GM23338 (cell line): ENCODE measurements at regions not wholly inside any gene's neighbourhood (a gene's known extent, or its start where the extent isn't known, plus 50 kb on each side); places are given as distances from the start of the nearest gene placed in this dataset.

Experiments used
- CREB1 ChIP-seq: fragments of 250-450 bp; sonication (Bioruptor Pico); IDR thresholded peaks from 2 replicates; pipeline ENCODE4 v1.5.0; 2020; ENCODE audit warnings: low read depth, mild to moderate bottlenecking, moderate library complexity
- CTCF ChIP-seq, 2 experiments: fragments of 200-600 bp in 1 of 2; sonication (generic) in 1 of 2; conservative IDR thresholded peaks; 2 replicates each; pipeline versions ENCODE4 v1.5.1 to v1.6.1; 2016 to 2017; ENCODE audit warnings: antibody characterized with exemption in 2 of 2, low read depth in 2 of 2, mild to moderate bottlenecking in 2 of 2, moderate library complexity in 1 of 2
- ETS1 ChIP-seq: IDR thresholded peaks from 2 replicates; pipeline ENCODE4 v1.6.1; 2016; ENCODE audit warnings: antibody characterized with exemption
- EZH2 ChIP-seq: fragments of 200-600 bp; sonication (generic); IDR thresholded peaks from one replicate; pipeline ENCODE4 v1.8.0; 2017; ENCODE audit warnings: antibody characterized with exemption, mild to moderate bottlenecking, low read depth; ENCODE audit not compliant: unreplicated experiment
- EZH2phosphoT487 ChIP-seq: fragments of 200-600 bp; sonication (generic); IDR thresholded peaks from one replicate; pipeline ENCODE4 v1.8.1; 2018; ENCODE audit warnings: antibody characterized with exemption; ENCODE audit not compliant: unreplicated experiment
- JUNB ChIP-seq: IDR thresholded peaks from one replicate; pipeline ENCODE4 v1.6.1; 2016; ENCODE audit warnings: antibody characterized with exemption; ENCODE audit not compliant: unreplicated experiment
- NANOG ChIP-seq: IDR thresholded peaks from 2 replicates; pipeline ENCODE4 v1.6.1; 2016; ENCODE audit warnings: antibody characterized with exemption, borderline replicate concordance
- POLR2AphosphoS5 ChIP-seq: IDR thresholded peaks from 2 replicates; pipeline ENCODE4 v1.6.1; 2016; ENCODE audit warnings: antibody characterized with exemption, low read depth
- REST ChIP-seq: IDR thresholded peaks from one replicate; pipeline ENCODE4 v1.6.1; 2018; ENCODE audit warnings: antibody characterized with exemption; ENCODE audit not compliant: unreplicated experiment
- STAT1 ChIP-seq: IDR thresholded peaks from one replicate; pipeline ENCODE4 v1.6.1; 2016; ENCODE audit warnings: antibody characterized with exemption; ENCODE audit not compliant: unreplicated experiment
- ZNF114 ChIP-seq: fragments of 250-450 bp; sonication (Bioruptor Pico); IDR thresholded peaks from 2 replicates; pipeline ENCODE4 v1.5.0; 2020; ENCODE audit warnings: mild to moderate bottlenecking, moderate library complexity
- ZNF331 ChIP-seq: fragments of 250-450 bp; sonication (Bioruptor Pico); IDR thresholded peaks from 2 replicates; pipeline ENCODE4 v1.5.0; 2020; ENCODE audit warnings: low read depth, mild to moderate bottlenecking, moderate library complexity
- ZNF462 ChIP-seq: fragments of 250-450 bp; sonication (Bioruptor Pico); IDR thresholded peaks from 2 replicates; pipeline ENCODE4 v1.5.0; 2020; ENCODE audit warnings: mild to moderate bottlenecking, moderate library complexity

GRCh38 chr13:21318891-21319532 is 140.1 kb downstream of the ZDHHC20 start:
- TF ChIP-seq NANOG, result no peak
- TF ChIP-seq CTCF (conservative IDR thresholded peaks at IDR 0.05; ENCODE audit: low read depth in 2 of 2), result no peak
- no peak for TF ChIP-seq CREB1 (CRISPR knock-in tag)
- no peak for TF ChIP-seq POLR2AphosphoS5
- no peak for TF ChIP-seq ETS1
- no peak for TF ChIP-seq EZH2
- no peak for TF ChIP-seq REST
- TF ChIP-seq JUNB, result no peak
- TF ChIP-seq EZH2phosphoT487, result no peak
- no peak for TF ChIP-seq ZNF462 (CRISPR knock-in tag)
- TF ChIP-seq STAT1, result no peak
- TF ChIP-seq ZNF331 (CRISPR knock-in tag), result no peak
- no peak for TF ChIP-seq ZNF114 (CRISPR knock-in tag)
